Mucosa of descending colon (tissue), 3 donors: ENCODE measurements at regions not wholly inside any gene's neighbourhood (a gene's known extent, or its start where the extent isn't known, plus 50 kb on each side); places are given as distances from the start of the nearest gene placed in this dataset.

Source experiments
- ATAC-seq: fragments of 200-7000 bp; cut with Tn5 transposase; one replicate; pipeline ENCODE4 v1.9.1; 2020; ENCODE audit warnings: mild to moderate bottlenecking, moderate library complexity
- DNase-seq, 3 donors: peaks; one replicate each; pipeline ENCODE4 v3.0.0-alpha.2; 2020
- H3K36me3 ChIP-seq: fragments of 200-600 bp; one replicate; pipeline ENCODE4 v1.8.0; 2021; ENCODE audit warnings: low read depth, mild to moderate bottlenecking
- H3K4me1 ChIP-seq: fragments of 200-600 bp; one replicate; pipeline ENCODE4 v1.8.0; 2021; ENCODE audit warnings: low read depth, mild to moderate bottlenecking
- H3K4me3 ChIP-seq: fragments of 200-600 bp; one replicate; pipeline ENCODE4 v1.8.0; 2021; ENCODE audit warnings: mild to moderate bottlenecking
- H3K9me3 ChIP-seq: fragments of 200-600 bp; one replicate; pipeline ENCODE4 v1.8.0; 2021; ENCODE audit warnings: mild to moderate bottlenecking
- intact Hi-C, 2 donors: fragments of 100-400 bp; cut with DNase I in 1 of 2; cut with micrococcal nuclease in 1 of 2; formaldehyde crosslinking; loops; one replicate each; pipeline versions ENCODE4 v1.11.0 to v1.11.1; 2022; cut with DNase I, micrococcal nuclease
- TF ChIP-seq, protein P1 (sequence below): fragments of 200-600 bp; IDR thresholded peaks from one replicate; pipeline ENCODE4 v1.8.0; 2022; ENCODE audit warnings: antibody characterized with exemption, mild to moderate bottlenecking
- donor health status: DM: no; HTN: no; CAD: no; lungs with moderate emphysema.
- donor health status: DM: no; HTN: no; CAD: no.
- donor health status: DM: no; HTN: yes; CAD: no.

DNA sequence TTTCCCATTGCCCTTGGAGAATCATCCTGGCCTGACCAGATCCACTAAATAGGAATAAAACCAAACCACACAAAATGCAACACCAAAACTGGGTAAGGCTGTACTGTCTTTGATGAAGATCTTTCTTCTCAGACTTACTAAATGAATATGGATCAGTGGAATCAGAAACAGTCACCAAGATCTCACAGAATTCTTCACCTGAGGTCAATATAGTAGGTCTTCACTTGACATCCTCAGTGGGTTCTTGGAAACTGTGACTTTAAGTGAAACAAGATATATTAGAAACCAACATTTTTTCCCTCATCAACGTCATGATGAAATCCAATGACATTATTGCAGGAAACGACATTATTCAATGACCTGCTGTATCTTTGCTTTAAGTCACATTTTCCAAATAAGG lies 526.2 kb downstream of the FUT8 start:
- no peaks in the 10 kb centered on the region for H3K4me1 ChIP-seq
- ATAC-seq (no peak), DNase-seq (no peak)
- no peak overlapping the region for H3K4me3 ChIP-seq
- no peaks in the 10 kb centered on the region for H3K9me3 ChIP-seq
- H3K36me3 ChIP-seq: no peaks in the 10 kb centered on the region
- TF ChIP-seq, protein P1, sequence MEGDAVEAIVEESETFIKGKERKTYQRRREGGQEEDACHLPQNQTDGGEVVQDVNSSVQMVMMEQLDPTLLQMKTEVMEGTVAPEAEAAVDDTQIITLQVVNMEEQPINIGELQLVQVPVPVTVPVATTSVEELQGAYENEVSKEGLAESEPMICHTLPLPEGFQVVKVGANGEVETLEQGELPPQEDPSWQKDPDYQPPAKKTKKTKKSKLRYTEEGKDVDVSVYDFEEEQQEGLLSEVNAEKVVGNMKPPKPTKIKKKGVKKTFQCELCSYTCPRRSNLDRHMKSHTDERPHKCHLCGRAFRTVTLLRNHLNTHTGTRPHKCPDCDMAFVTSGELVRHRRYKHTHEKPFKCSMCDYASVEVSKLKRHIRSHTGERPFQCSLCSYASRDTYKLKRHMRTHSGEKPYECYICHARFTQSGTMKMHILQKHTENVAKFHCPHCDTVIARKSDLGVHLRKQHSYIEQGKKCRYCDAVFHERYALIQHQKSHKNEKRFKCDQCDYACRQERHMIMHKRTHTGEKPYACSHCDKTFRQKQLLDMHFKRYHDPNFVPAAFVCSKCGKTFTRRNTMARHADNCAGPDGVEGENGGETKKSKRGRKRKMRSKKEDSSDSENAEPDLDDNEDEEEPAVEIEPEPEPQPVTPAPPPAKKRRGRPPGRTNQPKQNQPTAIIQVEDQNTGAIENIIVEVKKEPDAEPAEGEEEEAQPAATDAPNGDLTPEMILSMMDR: no peak
- intact Hi-C loops: no loop called here

DNA sequence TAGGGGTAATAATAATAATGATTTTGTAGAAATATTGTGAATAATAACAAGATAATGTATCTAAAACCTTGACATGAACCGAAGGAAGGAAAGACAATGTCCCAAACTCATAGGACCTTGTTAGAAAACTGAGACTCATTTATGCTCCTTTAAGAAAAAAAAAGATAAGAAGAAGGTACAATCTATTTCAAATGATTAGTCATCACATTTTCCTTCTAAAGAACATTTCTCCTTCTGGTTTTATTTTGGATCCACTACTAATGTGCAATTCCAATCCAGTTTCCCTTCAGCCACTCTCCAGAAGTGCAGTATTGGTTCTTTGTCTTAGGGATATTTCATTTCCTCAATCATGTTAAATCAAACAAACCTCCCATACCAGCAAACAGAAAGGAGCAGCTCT lies 526.7 kb downstream of the FUT8 start:
- intact Hi-C loops: no loop called here
- TF ChIP-seq, protein P1: no peak
- peak; percentile 43 for ATAC-seq

DNA sequence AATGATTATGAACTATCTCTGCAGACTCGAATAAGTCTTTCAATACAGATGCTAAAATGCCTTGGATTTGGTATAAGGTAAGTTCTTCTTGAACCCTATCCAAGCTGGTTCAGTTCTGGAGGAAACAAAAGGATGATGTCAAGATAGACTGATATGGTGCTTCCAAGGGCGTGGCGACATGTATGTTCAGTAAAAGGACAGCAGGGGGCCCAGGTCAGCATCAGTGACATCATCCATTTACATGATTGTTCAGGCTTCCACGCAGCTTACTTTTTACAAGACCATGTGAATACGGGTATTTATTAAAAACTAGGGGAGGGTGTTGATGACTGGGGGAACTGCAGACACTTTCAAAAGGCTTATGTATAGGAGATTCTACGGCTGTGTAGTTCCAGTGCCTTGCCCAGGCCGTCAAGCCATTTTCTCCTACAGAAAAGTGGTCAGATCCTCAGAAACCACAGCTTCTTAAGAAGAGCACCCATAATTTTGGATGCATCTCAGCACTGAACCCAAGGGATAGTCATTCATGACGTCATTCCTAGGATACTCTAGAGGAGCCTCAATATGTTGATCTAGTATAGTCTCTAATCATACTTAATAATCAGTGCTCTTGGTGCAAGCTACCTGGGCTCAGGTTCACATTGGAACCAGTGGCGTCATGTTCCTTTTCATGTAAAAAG lies 527.7 kb downstream of the FUT8 start:
- TF ChIP-seq, protein P1: no peak
- H3K4me3 ChIP-seq: no peak overlapping the region
- intact Hi-C loops: no loop called here
- no peaks in the 10 kb centered on the region for H3K9me3 ChIP-seq
- DNase-seq (no peak), ATAC-seq (peak; percentile 38)
- no peaks in the 10 kb centered on the region for H3K4me1 ChIP-seq
- H3K36me3 ChIP-seq: no peaks in the 10 kb centered on the region

More for the DNA sequence above, 526.7 kb downstream of the FUT8 start:
- H3K4me3 ChIP-seq: no peak overlapping the region
- DNase-seq: no peak
- H3K9me3 ChIP-seq: no peaks in the 10 kb centered on the region
- no peaks in the 10 kb centered on the region for H3K4me1 ChIP-seq
- no peaks in the 10 kb centered on the region for H3K36me3 ChIP-seq

DNA sequence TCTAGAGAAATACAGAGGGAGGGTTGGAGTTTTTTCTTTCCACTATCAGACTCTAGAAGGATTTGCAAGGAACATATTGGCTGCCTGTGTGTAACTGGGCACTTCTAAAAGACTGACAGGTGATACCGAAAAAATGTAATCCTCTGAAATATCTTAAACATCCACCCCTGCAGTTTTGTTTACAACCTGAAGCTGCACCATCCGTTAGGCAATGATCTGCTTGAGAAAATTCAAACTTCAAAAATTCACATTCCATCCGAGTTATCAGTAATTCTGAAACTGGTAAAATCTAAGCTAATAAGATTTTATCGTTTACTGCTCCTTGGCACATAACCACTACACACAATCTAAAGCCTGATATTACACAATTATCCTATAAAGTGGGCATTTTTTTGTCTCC lies 528.6 kb downstream of the FUT8 start:
- ATAC-seq (no peak), DNase-seq (no peak)
- H3K36me3 ChIP-seq: no peaks in the 10 kb centered on the region
- no peaks in the 10 kb centered on the region for H3K9me3 ChIP-seq
- H3K4me1 ChIP-seq: no peaks in the 10 kb centered on the region
- intact Hi-C loops: no loop called here
- no peak overlapping the region for H3K4me3 ChIP-seq
- TF ChIP-seq, protein P1: no peak

DNA sequence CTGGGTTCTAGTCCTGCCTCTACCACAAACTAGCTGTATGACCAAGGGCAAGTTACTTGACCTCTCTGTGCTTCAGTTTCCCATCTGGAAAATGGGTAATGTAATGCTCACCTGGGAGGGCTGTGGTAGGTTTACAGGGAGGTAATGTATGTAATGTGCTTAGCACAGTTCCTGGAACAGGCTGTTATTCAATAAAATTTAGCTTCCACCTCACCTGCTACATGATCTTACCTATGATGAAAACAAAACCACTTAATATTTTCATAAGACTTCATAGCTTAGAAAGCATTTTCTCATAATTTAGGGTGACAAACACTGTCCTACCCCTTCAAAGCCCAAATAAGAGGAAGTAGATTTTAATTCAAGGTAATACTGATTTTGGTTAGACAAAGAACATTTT lies 530.6 kb downstream of the FUT8 start:
- intact Hi-C loops: no loop called here
- no peaks in the 10 kb centered on the region for H3K36me3 ChIP-seq
- no peak for DNase-seq
- no peak overlapping the region for H3K4me3 ChIP-seq
- no peak for ATAC-seq
- H3K4me1 ChIP-seq: no peaks in the 10 kb centered on the region
- TF ChIP-seq, protein P1: no peak
- no peaks in the 10 kb centered on the region for H3K9me3 ChIP-seq

DNA sequence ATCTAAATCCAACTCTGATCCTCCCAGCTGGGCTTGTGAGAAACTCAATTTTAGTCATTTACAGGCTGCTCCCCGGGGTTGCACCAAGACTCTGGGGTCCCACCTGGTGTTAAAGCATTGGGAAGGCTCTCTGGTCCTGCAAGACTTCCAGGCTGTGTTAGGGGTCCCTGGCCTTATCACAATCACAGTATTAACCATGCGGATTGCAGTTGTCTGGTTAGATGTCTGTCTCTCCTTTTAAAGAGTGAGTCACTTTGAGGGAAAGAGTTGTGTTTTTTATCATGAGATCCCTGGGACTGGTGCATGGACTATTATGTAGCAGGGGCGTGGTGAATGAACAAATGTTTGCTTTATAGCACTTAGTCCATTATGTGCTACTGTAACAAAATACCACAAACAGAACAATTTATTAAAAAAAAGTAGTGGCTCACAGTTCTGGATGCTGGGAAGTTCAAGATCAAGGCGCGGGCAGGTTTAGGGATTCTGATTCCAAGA lies 531.4 kb downstream of the FUT8 start:
- Histone ChIP-seq H3K9me3 (no peaks in the 10 kb centered on the region), H3K36me3 (no peaks in the 10 kb centered on the region), H3K4me3 (no peak overlapping the region), H3K4me1 (no peaks in the 10 kb centered on the region)
- ATAC-seq: no peak
- TF ChIP-seq, protein P1: no peak
- intact Hi-C loops: no loop called here
- no peak for DNase-seq
